TTC549 (cell line): ENCODE measurements at regions not wholly inside any gene's neighbourhood (a gene's known extent, or its start where the extent isn't known, plus 50 kb on each side); places are given as distances from the start of the nearest gene placed in this dataset.

Source experiments
- FAIRE-seq: peaks from 2 replicates; lab custom pipeline; 2012; peaks lifted over from hg19 to GRCh38; lab: Jason Lieb, UNC

GRCh38 chr2:6545336-6545735, 320.4 kb downstream of the CMPK2 start:
- no peak for FAIRE-seq

- FAIRE-seq = no peak
Observed at GRCh38 chr2:6545795-6546194, 319.9 kb downstream of the CMPK2 start.

GRCh38 chr2:6554466-6554865, 311.2 kb downstream of the CMPK2 start:
- FAIRE-seq = no peak

GRCh38 chr2:6556755-6557154, 309.0 kb downstream of the CMPK2 start:
- FAIRE-seq = no peak

- FAIRE-seq = no peak
Observed at GRCh38 chr2:6557737-6558136, 308.0 kb downstream of the CMPK2 start.

GRCh38 chr2:6562771-6563170, 302.9 kb downstream of the CMPK2 start:
- no peak for FAIRE-seq

- no peak for FAIRE-seq
Observed at GRCh38 chr2:6564326-6564725, 301.4 kb downstream of the CMPK2 start.

- FAIRE-seq = no peak
Observed at GRCh38 chr2:6574121-6574520, 291.6 kb downstream of the CMPK2 start.

- FAIRE-seq = no peak
Observed at GRCh38 chr2:6576302-6576701, 289.4 kb downstream of the CMPK2 start.

- no peak for FAIRE-seq
Observed at GRCh38 chr2:6577960-6578359, 287.7 kb downstream of the CMPK2 start.

- FAIRE-seq = no peak
Observed at GRCh38 chr2:6578416-6578815, 287.3 kb downstream of the CMPK2 start.

GRCh38 chr2:6579281-6579680, 286.4 kb downstream of the CMPK2 start:
- no peak for FAIRE-seq

GRCh38 chr2:6580982-6581381, 284.7 kb downstream of the CMPK2 start:
- FAIRE-seq = no peak

GRCh38 chr2:6589150-6589549, 276.6 kb downstream of the CMPK2 start:
- FAIRE-seq = no peak

GRCh38 chr2:6590442-6590841, 275.3 kb downstream of the CMPK2 start:
- no peak for FAIRE-seq

GRCh38 chr2:6602471-6602870, 263.2 kb downstream of the CMPK2 start:
- no peak for FAIRE-seq

GRCh38 chr2:6605836-6606505, 259.7 kb downstream of the CMPK2 start:
- no peak for FAIRE-seq

GRCh38 chr2:6617794-6618193, 247.9 kb downstream of the CMPK2 start:
- FAIRE-seq = no peak

- no peak for FAIRE-seq
Observed at GRCh38 chr2:6618201-6618600, 247.5 kb downstream of the CMPK2 start.

GRCh38 chr2:6623746-6624145, 242.0 kb downstream of the CMPK2 start:
- FAIRE-seq = no peak

GRCh38 chr2:6626401-6627012, 239.2 kb downstream of the CMPK2 start:
- FAIRE-seq = no peak

- FAIRE-seq = no peak
Observed at GRCh38 chr2:6627316-6627715, 238.4 kb downstream of the CMPK2 start.

- no peak for FAIRE-seq
Observed at GRCh38 chr2:6630209-6630608, 235.5 kb downstream of the CMPK2 start.

GRCh38 chr2:6635296-6635695, 230.4 kb downstream of the CMPK2 start:
- FAIRE-seq = no peak
